HEK293 (cell line): ENCODE measurements at regions not wholly inside any gene's neighbourhood (a gene's known extent, or its start where the extent isn't known, plus 50 kb on each side); places are given as distances from the start of the nearest gene placed in this dataset.
A peak's percentile ranks its signal among the peaks of the same experiment; 100 is the strongest.

Experiments used
- CTCF ChIA-PET: fragments of 350-600 bp; formaldehyde crosslinking; extraction: SDS; loops from one replicate; lab custom pipeline; 2021; ENCODE audit warnings: antibody characterized with exemption; lab: Yijun Ruan, JAX
- POLR2A ChIA-PET: fragments of 300-600 bp; formaldehyde crosslinking; extraction: SDS; loops from one replicate; lab custom pipeline; 2020; ENCODE audit warnings: antibody characterized with exemption, inconsistent platforms; lab: Yijun Ruan, JAX
- H3K27ac ChIP-seq: fragments of 200-500 bp; sonication (Bioruptor generic); 2 replicates; pipeline ENCODE4 v1.5.1; 2014; ENCODE audit warnings: low read depth, low read length, control low read depth, inconsistent platforms; ENCODE audit errors: extremely low read depth
- H3K36me3 ChIP-seq, 2 experiments: fragments of 200-500 bp in 1 of 2; sonication (Bioruptor generic) in 1 of 2; 1 replicate in 1 of 2; 2 replicates in 1 of 2; pipeline ENCODE4 v1.5.1; 2014 to 2017; ENCODE audit warnings: inconsistent platforms in 2 of 2, low read length in 2 of 2; ENCODE audit not compliant: control insufficient read depth in 2 of 2, insufficient read depth in 1 of 2
- H3K4me1 ChIP-seq: fragments of 200-500 bp; sonication (Bioruptor generic); 2 replicates; pipeline ENCODE4 v1.5.1; 2014; ENCODE audit warnings: mild to moderate bottlenecking, low read length, inconsistent platforms; ENCODE audit not compliant: control insufficient read depth, insufficient read depth
- H3K4me3 ChIP-seq: 2 replicates; pipeline ENCODE4 v1.5.1; 2011; ENCODE audit warnings: low read depth, mild to moderate bottlenecking, control low read depth, low read length, moderate library complexity
- H3K9me3 ChIP-seq: fragments of 200-500 bp; sonication (Bioruptor generic); 2 replicates; pipeline ENCODE4 v1.5.1; 2014; ENCODE audit warnings: low read depth, low read length, inconsistent platforms; ENCODE audit not compliant: control insufficient read depth, insufficient read depth
- BCL11A ChIP-seq: fragments of 450-650 bp; formaldehyde crosslinking; IDR thresholded peaks from 2 replicates; pipeline ENCODE4 v1.5.1; 2016; ENCODE audit warnings: low read depth, missing biosample characterization, missing genetic modification characterization
- HOXC10 ChIP-seq: sonication (generic); formaldehyde crosslinking; IDR thresholded peaks from 2 replicates; pipeline ENCODE4 v1.8.1; 2023; ENCODE audit warnings: mild to moderate bottlenecking, missing genetic modification reagents
- KLF10 ChIP-seq: fragments of 450-650 bp; IDR thresholded peaks from 2 replicates; pipeline ENCODE4 v1.5.1; 2018; ENCODE audit warnings: missing biosample characterization, mild to moderate bottlenecking, missing genetic modification characterization
- MYNN ChIP-seq: fragments of 450-650 bp; formaldehyde crosslinking; IDR thresholded peaks from 2 replicates; pipeline ENCODE4 v1.5.1; 2016; ENCODE audit warnings: missing biosample characterization, missing genetic modification characterization, borderline replicate concordance
- MZF1 ChIP-seq: fragments of 450-650 bp; formaldehyde crosslinking; IDR thresholded peaks from 2 replicates; pipeline ENCODE4 v1.5.1; 2017; ENCODE audit warnings: missing biosample characterization, missing genetic modification characterization, borderline replicate concordance
- RBAK ChIP-seq: fragments of 450-650 bp; formaldehyde crosslinking; IDR thresholded peaks from 2 replicates; pipeline ENCODE4 v1.5.1; 2016; ENCODE audit warnings: missing biosample characterization, missing genetic modification characterization
- ZBTB1 ChIP-seq: fragments of 450-650 bp; formaldehyde crosslinking; IDR thresholded peaks from 2 replicates; pipeline ENCODE4 v1.5.1; 2016; ENCODE audit warnings: missing biosample characterization, missing genetic modification characterization
- ZBTB20 ChIP-seq: fragments of 450-650 bp; formaldehyde crosslinking; IDR thresholded peaks from 2 replicates; pipeline ENCODE4 v1.5.1; 2016; ENCODE audit warnings: missing biosample characterization, missing genetic modification characterization
- ZEB2 ChIP-seq: fragments of 450-650 bp; formaldehyde crosslinking; IDR thresholded peaks from 2 replicates; pipeline ENCODE4 v1.5.1; 2016; ENCODE audit warnings: missing biosample characterization, missing genetic modification characterization
- ZFP3 ChIP-seq: fragments of 450-650 bp; formaldehyde crosslinking; IDR thresholded peaks from 2 replicates; pipeline ENCODE4 v1.5.1; 2016; ENCODE audit warnings: low read depth, missing biosample characterization, missing genetic modification characterization
- ZFP41 ChIP-seq: fragments of 450-650 bp; formaldehyde crosslinking; IDR thresholded peaks from 2 replicates; pipeline ENCODE4 v1.5.1; 2016; ENCODE audit warnings: missing biosample characterization, missing genetic modification characterization, borderline replicate concordance
- ZNF133 ChIP-seq: fragments of 450-650 bp; formaldehyde crosslinking; IDR thresholded peaks from 2 replicates; pipeline ENCODE4 v1.5.1; 2016; ENCODE audit warnings: missing biosample characterization, missing genetic modification characterization
- ZNF140 ChIP-seq: fragments of 450-650 bp; formaldehyde crosslinking; IDR thresholded peaks from 2 replicates; pipeline ENCODE4 v1.5.1; 2016; ENCODE audit warnings: missing biosample characterization, missing genetic modification characterization
- ZNF302 ChIP-seq: fragments of 450-650 bp; formaldehyde crosslinking; IDR thresholded peaks from 2 replicates; pipeline ENCODE4 v1.5.1; 2016; ENCODE audit warnings: missing biosample characterization, missing genetic modification characterization, low read depth
- ZNF335 ChIP-seq: fragments of 450-650 bp; formaldehyde crosslinking; conservative IDR thresholded peaks from 2 replicates; pipeline ENCODE4 v1.5.1; 2016; ENCODE audit warnings: missing biosample characterization, missing genetic modification characterization
- ZNF549 ChIP-seq: fragments of 450-650 bp; IDR thresholded peaks from 2 replicates; pipeline ENCODE4 v1.5.1; 2018; ENCODE audit warnings: missing biosample characterization, missing genetic modification characterization, mild to moderate bottlenecking, inconsistent platforms, moderate library complexity
- ZNF558 ChIP-seq: fragments of 450-650 bp; formaldehyde crosslinking; IDR thresholded peaks from 2 replicates; pipeline ENCODE4 v1.5.1; 2016; ENCODE audit warnings: missing biosample characterization, missing genetic modification characterization
- ZNF571 ChIP-seq: fragments of 450-650 bp; formaldehyde crosslinking; IDR thresholded peaks from 2 replicates; pipeline ENCODE4 v1.5.0; 2017; ENCODE audit warnings: missing biosample characterization, missing genetic modification characterization
- ZNF629 ChIP-seq: fragments of 450-650 bp; formaldehyde crosslinking; IDR thresholded peaks from 2 replicates; pipeline ENCODE4 v1.5.1; 2017; ENCODE audit warnings: missing biosample characterization, missing genetic modification characterization
- ZNF654 ChIP-seq: fragments of 450-650 bp; formaldehyde crosslinking; IDR thresholded peaks from 2 replicates; pipeline ENCODE4 v1.5.1; 2016; ENCODE audit warnings: low read depth, missing biosample characterization, missing genetic modification characterization
- ZNF677 ChIP-seq: fragments of 450-650 bp; IDR thresholded peaks from 2 replicates; pipeline ENCODE4 v1.5.0; 2018; ENCODE audit warnings: missing biosample characterization, mild to moderate bottlenecking, missing genetic modification characterization, moderate library complexity
- ZNF785 ChIP-seq: fragments of 450-650 bp; formaldehyde crosslinking; IDR thresholded peaks from 2 replicates; pipeline ENCODE4 v1.5.1; 2016; ENCODE audit warnings: missing biosample characterization, missing genetic modification characterization
- TF ChIP-seq, protein P1 (sequence below): fragments of 450-650 bp; formaldehyde crosslinking; IDR thresholded peaks from 2 replicates; pipeline ENCODE4 v1.5.1; 2016; ENCODE audit warnings: missing biosample characterization, missing genetic modification characterization
- TF ChIP-seq, protein P2 (sequence below): fragments of 450-650 bp; formaldehyde crosslinking; IDR thresholded peaks from 2 replicates; pipeline ENCODE4 v1.5.1; 2016; ENCODE audit warnings: missing biosample characterization, missing genetic modification characterization
- TF ChIP-seq, protein P3 (sequence below): fragments of 450-650 bp; formaldehyde crosslinking; IDR thresholded peaks from 2 replicates; pipeline ENCODE4 v1.5.1; 2017; ENCODE audit warnings: missing biosample characterization, missing genetic modification characterization
- TF ChIP-seq, protein P4 (sequence below): fragments of 450-650 bp; formaldehyde crosslinking; IDR thresholded peaks from 2 replicates; pipeline ENCODE4 v1.5.1; 2016; ENCODE audit warnings: missing biosample characterization, missing genetic modification characterization

DNA sequence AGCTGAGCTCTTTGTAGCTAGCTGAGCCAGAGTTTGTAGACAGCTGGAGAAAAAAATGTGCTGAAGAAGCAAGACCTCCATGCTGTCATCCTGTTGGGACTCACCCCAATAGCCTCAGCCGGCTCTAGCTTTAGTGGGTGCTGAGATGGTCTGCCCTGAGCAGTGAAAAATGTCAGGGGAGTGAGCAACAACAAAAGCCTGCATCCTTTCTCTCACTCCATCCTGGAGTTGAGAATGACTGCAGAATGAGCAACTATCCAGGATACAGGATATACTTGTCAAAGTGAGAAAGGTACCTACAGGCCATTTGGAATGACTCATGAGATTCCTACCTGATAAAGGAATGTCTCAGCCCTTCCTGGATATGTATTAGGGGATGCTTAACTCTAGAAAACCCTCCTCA is 146.1 kb upstream of the DLX2 start:
- CTCF ChIA-PET = interaction anchor here (0.6 to 1.3 kb wide), 3 partner anchors 187 to 213 kb away, joined by 3 to 5 read pairs (median 4); no protein-coding TSS in a partner anchor
- POLR2A ChIA-PET = no interaction called here
- no peaks in the 10 kb centered on the region; the same call in 1 of the 2 replicates for H3K4me1 ChIP-seq

DNA sequence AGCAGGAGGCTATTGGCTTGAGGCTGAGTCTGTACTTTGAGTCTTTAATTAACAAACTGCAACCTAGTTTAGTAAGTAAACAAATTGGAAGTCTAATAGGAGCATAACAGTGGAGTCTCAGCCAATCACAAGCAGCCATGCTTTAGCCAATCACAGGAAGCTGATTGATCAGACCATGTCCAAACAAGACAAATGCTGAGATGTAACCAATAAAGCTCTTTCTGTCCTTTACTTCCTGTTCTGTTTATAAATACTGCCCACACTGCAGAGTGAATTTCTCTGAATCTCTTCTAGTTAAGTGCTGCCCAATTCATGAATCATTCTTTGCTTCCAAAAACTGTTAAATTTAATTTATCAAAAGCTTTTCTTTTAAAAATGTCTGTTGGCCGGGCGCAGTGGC is 146.6 kb upstream of the DLX2 start:
- H3K4me1 ChIP-seq = no peaks in the 10 kb centered on the region; the same call in 1 of the 2 replicates
- peak; percentile 90 for TF ChIP-seq ZNF549 (tag by site-specific recombination)
- no peak for TF ChIP-seq ZNF558 (tag by site-specific recombination)
- H3K27ac ChIP-seq = no peak overlapping the region
- no peaks in the 10 kb centered on the region for H3K9me3 ChIP-seq
- H3K4me3 ChIP-seq = no peak overlapping the region
- H3K36me3 ChIP-seq = no peaks in the 10 kb centered on the region
- CTCF ChIA-PET = interaction anchor here (1.3 kb wide), 1 partner anchor 213 kb away, joined by 5 read pairs; no protein-coding TSS in a partner anchor
- POLR2A ChIA-PET = no interaction called here

More for the DNA sequence above, 146.1 kb upstream of the DLX2 start:
- Histone ChIP-seq H3K36me3 (no peaks in the 10 kb centered on the region), H3K4me3 (no peak overlapping the region)
- TF ChIP-seq ZNF654 (tag by site-specific recombination) (no peak), ZNF549 (tag by site-specific recombination) (no peak), ZFP41 (tag by site-specific recombination) (no peak), ZBTB1 (tag by site-specific recombination) (no peak), MZF1 (no peak), MYNN (tag by site-specific recombination) (no peak), ZNF677 (tag by site-specific recombination) (no peak), ZNF629 (no peak), ZNF571 (tag by site-specific recombination) (no peak), ZFP3 (tag by site-specific recombination) (no peak)
- TF ChIP-seq, all 188 proteins: peak for 0
- Histone ChIP-seq H3K27ac (no peak overlapping the region), H3K9me3 (no peaks in the 10 kb centered on the region)

DNA sequence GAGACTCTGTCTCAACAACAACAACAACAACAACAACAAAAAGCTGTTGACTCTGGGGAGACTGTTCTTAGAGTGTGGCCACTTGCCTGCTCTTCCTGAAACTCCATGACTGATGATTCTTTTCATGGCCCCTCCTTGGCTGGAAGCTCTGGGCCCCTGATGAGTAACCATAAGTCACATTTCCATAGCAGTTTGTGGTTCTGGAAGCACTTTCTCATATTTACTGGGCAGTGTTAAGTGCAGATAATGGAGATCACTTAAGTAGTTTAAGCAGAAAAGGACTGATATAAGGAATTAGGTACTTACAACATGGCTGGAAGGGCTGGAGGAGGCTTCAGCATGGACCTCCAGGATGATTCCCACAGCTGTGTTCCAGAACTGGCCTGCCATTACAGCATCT is 147.3 kb upstream of the DLX2 start:
- no peak for TF ChIP-seq ZNF335 (tag by site-specific recombination)
- no peak for TF ChIP-seq ZNF302 (tag by site-specific recombination)
- TF ChIP-seq ZEB2 (tag by site-specific recombination) = no peak
- TF ChIP-seq, protein P1, sequence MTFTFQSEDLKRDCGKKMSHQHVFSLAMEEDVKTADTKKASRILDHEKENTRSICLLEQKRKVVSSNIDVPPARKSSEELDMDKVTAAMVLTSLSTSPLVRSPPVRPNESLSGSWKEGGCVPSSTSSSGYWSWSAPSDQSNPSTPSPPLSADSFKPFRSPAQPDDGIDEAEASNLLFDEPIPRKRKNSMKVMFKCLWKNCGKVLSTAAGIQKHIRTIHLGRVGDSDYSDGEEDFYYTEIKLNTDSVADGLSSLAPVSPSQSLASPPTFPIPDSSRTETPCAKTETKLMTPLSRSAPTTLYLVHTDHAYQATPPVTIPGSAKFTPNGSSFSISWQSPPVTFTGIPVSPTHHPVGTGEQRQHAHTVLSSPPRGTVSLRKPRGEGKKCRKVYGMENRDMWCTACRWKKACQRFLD (tag by site-specific recombination) = no peak
- TF ChIP-seq ZNF785 = no peak
- no peak for TF ChIP-seq HOXC10 (CRISPR knock-in tag)
- TF ChIP-seq ZNF571 (tag by site-specific recombination) = no peak
- no peak for TF ChIP-seq RBAK (tag by site-specific recombination)
- no peak for TF ChIP-seq ZBTB20
- TF ChIP-seq BCL11A (tag by site-specific recombination) = no peak
- no peak for TF ChIP-seq KLF10 (tag by site-specific recombination)
- no peak for TF ChIP-seq ZNF133 (tag by site-specific recombination)
- no peak for TF ChIP-seq ZNF140 (tag by site-specific recombination)
- TF ChIP-seq, protein P2, sequence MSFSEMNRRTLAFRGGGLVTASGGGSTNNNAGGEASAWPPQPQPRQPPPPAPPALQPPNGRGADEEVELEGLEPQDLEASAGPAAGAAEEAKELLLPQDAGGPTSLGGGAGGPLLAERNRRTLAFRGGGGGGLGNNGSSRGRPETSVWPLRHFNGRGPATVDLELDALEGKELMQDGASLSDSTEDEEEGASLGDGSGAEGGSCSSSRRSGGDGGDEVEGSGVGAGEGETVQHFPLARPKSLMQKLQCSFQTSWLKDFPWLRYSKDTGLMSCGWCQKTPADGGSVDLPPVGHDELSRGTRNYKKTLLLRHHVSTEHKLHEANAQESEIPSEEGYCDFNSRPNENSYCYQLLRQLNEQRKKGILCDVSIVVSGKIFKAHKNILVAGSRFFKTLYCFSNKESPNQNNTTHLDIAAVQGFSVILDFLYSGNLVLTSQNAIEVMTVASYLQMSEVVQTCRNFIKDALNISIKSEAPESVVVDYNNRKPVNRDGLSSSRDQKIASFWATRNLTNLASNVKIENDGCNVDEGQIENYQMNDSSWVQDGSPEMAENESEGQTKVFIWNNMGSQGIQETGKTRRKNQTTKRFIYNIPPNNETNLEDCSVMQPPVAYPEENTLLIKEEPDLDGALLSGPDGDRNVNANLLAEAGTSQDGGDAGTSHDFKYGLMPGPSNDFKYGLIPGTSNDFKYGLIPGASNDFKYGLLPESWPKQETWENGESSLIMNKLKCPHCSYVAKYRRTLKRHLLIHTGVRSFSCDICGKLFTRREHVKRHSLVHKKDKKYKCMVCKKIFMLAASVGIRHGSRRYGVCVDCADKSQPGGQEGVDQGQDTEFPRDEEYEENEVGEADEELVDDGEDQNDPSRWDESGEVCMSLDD (tag by site-specific recombination) = no peak
- TF ChIP-seq, protein P3, sequence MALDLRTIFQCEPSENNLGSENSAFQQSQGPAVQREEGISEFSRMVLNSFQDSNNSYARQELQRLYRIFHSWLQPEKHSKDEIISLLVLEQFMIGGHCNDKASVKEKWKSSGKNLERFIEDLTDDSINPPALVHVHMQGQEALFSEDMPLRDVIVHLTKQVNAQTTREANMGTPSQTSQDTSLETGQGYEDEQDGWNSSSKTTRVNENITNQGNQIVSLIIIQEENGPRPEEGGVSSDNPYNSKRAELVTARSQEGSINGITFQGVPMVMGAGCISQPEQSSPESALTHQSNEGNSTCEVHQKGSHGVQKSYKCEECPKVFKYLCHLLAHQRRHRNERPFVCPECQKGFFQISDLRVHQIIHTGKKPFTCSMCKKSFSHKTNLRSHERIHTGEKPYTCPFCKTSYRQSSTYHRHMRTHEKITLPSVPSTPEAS (tag by site-specific recombination) = no peak
- TF ChIP-seq, protein P4, sequence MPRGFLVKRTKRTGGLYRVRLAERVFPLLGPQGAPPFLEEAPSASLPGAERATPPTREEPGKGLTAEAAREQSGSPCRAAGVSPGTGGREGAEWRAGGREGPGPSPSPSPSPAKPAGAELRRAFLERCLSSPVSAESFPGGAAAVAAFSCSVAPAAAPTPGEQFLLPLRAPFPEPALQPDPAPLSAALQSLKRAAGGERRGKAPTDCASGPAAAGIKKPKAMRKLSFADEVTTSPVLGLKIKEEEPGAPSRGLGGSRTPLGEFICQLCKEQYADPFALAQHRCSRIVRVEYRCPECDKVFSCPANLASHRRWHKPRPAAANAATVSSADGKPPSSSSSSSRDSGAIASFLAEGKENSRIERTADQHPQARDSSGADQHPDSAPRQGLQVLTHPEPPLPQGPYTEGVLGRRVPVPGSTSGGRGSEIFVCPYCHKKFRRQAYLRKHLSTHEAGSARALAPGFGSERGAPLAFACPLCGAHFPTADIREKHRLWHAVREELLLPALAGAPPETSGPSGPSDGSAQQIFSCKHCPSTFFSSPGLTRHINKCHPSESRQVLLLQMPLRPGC (tag by site-specific recombination) = no peak
- Histone ChIP-seq H3K4me1 (no peaks in the 10 kb centered on the region; the same call in 1 of the 2 replicates), H3K9me3 (no peaks in the 10 kb centered on the region), H3K27ac (no peak overlapping the region), H3K4me3 (no peak overlapping the region), H3K36me3 (no peaks in the 10 kb centered on the region)
- CTCF ChIA-PET = no interaction called here
- POLR2A ChIA-PET = no interaction called here
